SK-N-SH treated with all-trans-retinoic acid at 6 μM for 48 hours (cell line): ENCODE measurements at regions not wholly inside any gene's neighbourhood (a gene's known extent, or its start where the extent isn't known, plus 50 kb on each side); places are given as distances from the start of the nearest gene placed in this dataset.
"Not testable (repeated sequence)": the region's sequence is repeated elsewhere in the genome, so short reads cannot be mapped to it uniquely, and the experiment has no call there.

ENCODE experiments used
- ATAC-seq: fragments of 200-7000 bp; cut with Tn5 transposase; 3 replicates; pipeline ENCODE4 v1.9.1; 2020; ENCODE audit warnings: mild to moderate bottlenecking, moderate library complexity
- BACH2 ChIP-seq: fragments of 250-450 bp; sonication (Bioruptor Pico); IDR thresholded peaks from 2 replicates; pipeline ENCODE4 v1.9.0; 2021; ENCODE audit warnings: mild to moderate bottlenecking, borderline replicate concordance
- ESRRG ChIP-seq: fragments of 250-450 bp; sonication (Bioruptor Pico); IDR thresholded peaks from 2 replicates; pipeline ENCODE4 v1.6.1; 2021; ENCODE audit warnings: mild to moderate bottlenecking
- GLIS3 ChIP-seq: fragments of 250-450 bp; sonication (Bioruptor Pico); IDR thresholded peaks from 2 replicates; pipeline ENCODE4 v1.5.0; 2020; ENCODE audit warnings: mild to moderate bottlenecking, moderate library complexity
- ISL1 ChIP-seq: fragments of 250-450 bp; sonication (Bioruptor Pico); IDR thresholded peaks from 2 replicates; pipeline ENCODE4 v2.1.2; 2022; ENCODE audit warnings: mild to moderate bottlenecking, moderate library complexity
- OSR1 ChIP-seq: fragments of 250-450 bp; sonication (Bioruptor Pico); IDR thresholded peaks from 2 replicates; pipeline ENCODE4 v1.8.0; 2022; ENCODE audit warnings: moderate library complexity, mild to moderate bottlenecking, inconsistent platforms
- PPARA ChIP-seq: fragments of 250-450 bp; sonication (Bioruptor Pico); IDR thresholded peaks from 2 replicates; pipeline ENCODE4 v1.5.0; 2020; ENCODE audit warnings: mild to moderate bottlenecking, borderline replicate concordance
- RARB ChIP-seq: fragments of 250-450 bp; sonication (Bioruptor Pico); IDR thresholded peaks from 2 replicates; pipeline ENCODE4 v1.8.0; 2021; ENCODE audit warnings: mild to moderate bottlenecking, moderate library complexity
- SNAI2 ChIP-seq: fragments of 250-450 bp; sonication (Bioruptor Pico); IDR thresholded peaks from 2 replicates; pipeline ENCODE4 v1.5.0; 2020; ENCODE audit warnings: mild to moderate bottlenecking, moderate library complexity
- TCF4 ChIP-seq: fragments of 250-450 bp; sonication (Bioruptor Pico); IDR thresholded peaks from 2 replicates; pipeline ENCODE4 v1.8.0; 2021; ENCODE audit warnings: mild to moderate bottlenecking, moderate library complexity, borderline replicate concordance
- TOX ChIP-seq: fragments of 250-450 bp; sonication (Bioruptor Pico); IDR thresholded peaks from 2 replicates; pipeline ENCODE4 v1.8.0; 2021; ENCODE audit warnings: mild to moderate bottlenecking, moderate library complexity, borderline replicate concordance
- ZC3H10 ChIP-seq: fragments of 250-450 bp; sonication (Bioruptor Pico); IDR thresholded peaks from 2 replicates; pipeline ENCODE4 v1.5.1; 2021; ENCODE audit warnings: mild to moderate bottlenecking, moderate library complexity
- ZFP3 ChIP-seq: fragments of 250-450 bp; sonication (Bioruptor Pico); IDR thresholded peaks from 2 replicates; pipeline ENCODE4 v1.5.0; 2020; ENCODE audit warnings: mild to moderate bottlenecking, moderate library complexity
- ZNF565 ChIP-seq: fragments of 450-650 bp; formaldehyde crosslinking; conservative IDR thresholded peaks from 2 replicates; pipeline ENCODE4 v1.5.0; 2020; ENCODE audit warnings: low read depth, mild to moderate bottlenecking, moderate library complexity
- ZNF8 ChIP-seq: fragments of 450-650 bp; formaldehyde crosslinking; IDR thresholded peaks from 2 replicates; pipeline ENCODE4 v1.5.0; 2020; ENCODE audit warnings: mild to moderate bottlenecking, moderate library complexity
- TF ChIP-seq, protein P1 (sequence below): fragments of 250-450 bp; sonication (Bioruptor Pico); IDR thresholded peaks from 2 replicates; pipeline ENCODE4 v1.5.0; 2020; ENCODE audit warnings: mild to moderate bottlenecking, moderate library complexity
- TF ChIP-seq, protein P2 (sequence below): fragments of 250-450 bp; sonication (Bioruptor Pico); IDR thresholded peaks from 2 replicates; pipeline ENCODE4 v1.5.1; 2020; ENCODE audit warnings: low read depth, mild to moderate bottlenecking, moderate library complexity
- TF ChIP-seq, protein P3 (sequence below): fragments of 250-450 bp; sonication (Bioruptor Pico); IDR thresholded peaks from 2 replicates; pipeline ENCODE4 v1.8.0; 2021; ENCODE audit warnings: low read depth, mild to moderate bottlenecking, moderate library complexity, borderline replicate concordance
- TF ChIP-seq, protein P4 (sequence below): fragments of 250-450 bp; sonication (Bioruptor Pico); IDR thresholded peaks from 2 replicates; pipeline ENCODE4 v1.8.0; 2020; ENCODE audit warnings: mild to moderate bottlenecking, moderate library complexity, borderline replicate concordance
- TF ChIP-seq, protein P5 (sequence below): fragments of 250-450 bp; sonication (Bioruptor Pico); IDR thresholded peaks from 2 replicates; pipeline ENCODE4 v1.5.1; 2021; ENCODE audit warnings: mild to moderate bottlenecking, moderate library complexity

DNA sequence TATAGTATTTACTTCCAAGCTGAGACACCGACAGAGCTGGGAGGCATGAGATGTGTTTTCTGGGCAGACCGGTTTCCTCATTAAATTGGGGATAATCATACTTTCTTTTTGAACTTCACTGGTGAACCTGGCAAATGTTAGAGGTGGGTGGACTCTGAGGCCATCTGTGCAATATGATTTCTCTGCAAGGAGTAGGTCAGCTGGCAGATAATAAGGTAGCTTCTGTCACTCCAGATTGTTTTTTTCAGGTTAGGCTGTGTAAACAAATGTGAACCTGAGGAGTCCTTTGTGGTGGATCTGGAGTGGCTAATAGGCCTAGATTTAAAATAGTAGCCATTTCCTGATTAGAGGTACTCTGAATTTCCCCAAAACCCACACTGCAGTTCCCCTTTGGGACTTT is 75.4 kb upstream of the S1PR3 start (continued):
- TF ChIP-seq, protein P1, sequence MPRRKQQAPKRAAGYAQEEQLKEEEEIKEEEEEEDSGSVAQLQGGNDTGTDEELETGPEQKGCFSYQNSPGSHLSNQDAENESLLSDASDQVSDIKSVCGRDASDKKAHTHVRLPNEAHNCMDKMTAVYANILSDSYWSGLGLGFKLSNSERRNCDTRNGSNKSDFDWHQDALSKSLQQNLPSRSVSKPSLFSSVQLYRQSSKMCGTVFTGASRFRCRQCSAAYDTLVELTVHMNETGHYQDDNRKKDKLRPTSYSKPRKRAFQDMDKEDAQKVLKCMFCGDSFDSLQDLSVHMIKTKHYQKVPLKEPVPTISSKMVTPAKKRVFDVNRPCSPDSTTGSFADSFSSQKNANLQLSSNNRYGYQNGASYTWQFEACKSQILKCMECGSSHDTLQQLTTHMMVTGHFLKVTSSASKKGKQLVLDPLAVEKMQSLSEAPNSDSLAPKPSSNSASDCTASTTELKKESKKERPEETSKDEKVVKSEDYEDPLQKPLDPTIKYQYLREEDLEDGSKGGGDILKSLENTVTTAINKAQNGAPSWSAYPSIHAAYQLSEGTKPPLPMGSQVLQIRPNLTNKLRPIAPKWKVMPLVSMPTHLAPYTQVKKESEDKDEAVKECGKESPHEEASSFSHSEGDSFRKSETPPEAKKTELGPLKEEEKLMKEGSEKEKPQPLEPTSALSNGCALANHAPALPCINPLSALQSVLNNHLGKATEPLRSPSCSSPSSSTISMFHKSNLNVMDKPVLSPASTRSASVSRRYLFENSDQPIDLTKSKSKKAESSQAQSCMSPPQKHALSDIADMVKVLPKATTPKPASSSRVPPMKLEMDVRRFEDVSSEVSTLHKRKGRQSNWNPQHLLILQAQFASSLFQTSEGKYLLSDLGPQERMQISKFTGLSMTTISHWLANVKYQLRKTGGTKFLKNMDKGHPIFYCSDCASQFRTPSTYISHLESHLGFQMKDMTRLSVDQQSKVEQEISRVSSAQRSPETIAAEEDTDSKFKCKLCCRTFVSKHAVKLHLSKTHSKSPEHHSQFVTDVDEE (CRISPR knock-in tag): no peak
- TF ChIP-seq TCF4 (CRISPR knock-in tag) (no peak), ZNF565 (no peak)
- TF ChIP-seq, protein P2, sequence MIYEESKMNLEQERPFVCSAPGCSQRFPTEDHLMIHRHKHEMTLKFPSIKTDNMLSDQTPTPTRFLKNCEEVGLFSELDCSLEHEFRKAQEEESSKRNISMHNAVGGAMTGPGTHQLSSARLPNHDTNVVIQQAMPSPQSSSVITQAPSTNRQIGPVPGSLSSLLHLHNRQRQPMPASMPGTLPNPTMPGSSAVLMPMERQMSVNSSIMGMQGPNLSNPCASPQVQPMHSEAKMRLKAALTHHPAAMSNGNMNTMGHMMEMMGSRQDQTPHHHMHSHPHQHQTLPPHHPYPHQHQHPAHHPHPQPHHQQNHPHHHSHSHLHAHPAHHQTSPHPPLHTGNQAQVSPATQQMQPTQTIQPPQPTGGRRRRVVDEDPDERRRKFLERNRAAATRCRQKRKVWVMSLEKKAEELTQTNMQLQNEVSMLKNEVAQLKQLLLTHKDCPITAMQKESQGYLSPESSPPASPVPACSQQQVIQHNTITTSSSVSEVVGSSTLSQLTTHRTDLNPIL: no peak
- TF ChIP-seq, protein P3, sequence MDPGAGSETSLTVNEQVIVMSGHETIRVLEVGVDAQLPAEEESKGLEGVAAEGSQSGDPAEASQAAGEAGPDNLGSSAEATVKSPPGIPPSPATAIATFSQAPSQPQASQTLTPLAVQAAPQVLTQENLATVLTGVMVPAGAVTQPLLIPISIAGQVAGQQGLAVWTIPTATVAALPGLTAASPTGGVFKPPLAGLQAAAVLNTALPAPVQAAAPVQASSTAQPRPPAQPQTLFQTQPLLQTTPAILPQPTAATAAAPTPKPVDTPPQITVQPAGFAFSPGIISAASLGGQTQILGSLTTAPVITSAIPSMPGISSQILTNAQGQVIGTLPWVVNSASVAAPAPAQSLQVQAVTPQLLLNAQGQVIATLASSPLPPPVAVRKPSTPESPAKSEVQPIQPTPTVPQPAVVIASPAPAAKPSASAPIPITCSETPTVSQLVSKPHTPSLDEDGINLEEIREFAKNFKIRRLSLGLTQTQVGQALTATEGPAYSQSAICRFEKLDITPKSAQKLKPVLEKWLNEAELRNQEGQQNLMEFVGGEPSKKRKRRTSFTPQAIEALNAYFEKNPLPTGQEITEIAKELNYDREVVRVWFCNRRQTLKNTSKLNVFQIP (CRISPR knock-in tag): no peak

- no peak for TF ChIP-seq ZC3H10 (CRISPR knock-in tag)
- TF ChIP-seq SNAI2: no peak
- TF ChIP-seq, protein P4, sequence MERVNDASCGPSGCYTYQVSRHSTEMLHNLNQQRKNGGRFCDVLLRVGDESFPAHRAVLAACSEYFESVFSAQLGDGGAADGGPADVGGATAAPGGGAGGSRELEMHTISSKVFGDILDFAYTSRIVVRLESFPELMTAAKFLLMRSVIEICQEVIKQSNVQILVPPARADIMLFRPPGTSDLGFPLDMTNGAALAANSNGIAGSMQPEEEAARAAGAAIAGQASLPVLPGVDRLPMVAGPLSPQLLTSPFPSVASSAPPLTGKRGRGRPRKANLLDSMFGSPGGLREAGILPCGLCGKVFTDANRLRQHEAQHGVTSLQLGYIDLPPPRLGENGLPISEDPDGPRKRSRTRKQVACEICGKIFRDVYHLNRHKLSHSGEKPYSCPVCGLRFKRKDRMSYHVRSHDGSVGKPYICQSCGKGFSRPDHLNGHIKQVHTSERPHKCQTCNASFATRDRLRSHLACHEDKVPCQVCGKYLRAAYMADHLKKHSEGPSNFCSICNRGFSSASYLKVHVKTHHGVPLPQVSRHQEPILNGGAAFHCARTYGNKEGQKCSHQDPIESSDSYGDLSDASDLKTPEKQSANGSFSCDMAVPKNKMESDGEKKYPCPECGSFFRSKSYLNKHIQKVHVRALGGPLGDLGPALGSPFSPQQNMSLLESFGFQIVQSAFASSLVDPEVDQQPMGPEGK: no peak
- no peak for TF ChIP-seq BACH2 (CRISPR knock-in tag)
- TF ChIP-seq ZFP3 (CRISPR knock-in tag): no peak
- no peak for ATAC-seq
These were observed 74.4 kb upstream of the S1PR3 start for GRCh38 chr9:88916894-88917293.

DNA sequence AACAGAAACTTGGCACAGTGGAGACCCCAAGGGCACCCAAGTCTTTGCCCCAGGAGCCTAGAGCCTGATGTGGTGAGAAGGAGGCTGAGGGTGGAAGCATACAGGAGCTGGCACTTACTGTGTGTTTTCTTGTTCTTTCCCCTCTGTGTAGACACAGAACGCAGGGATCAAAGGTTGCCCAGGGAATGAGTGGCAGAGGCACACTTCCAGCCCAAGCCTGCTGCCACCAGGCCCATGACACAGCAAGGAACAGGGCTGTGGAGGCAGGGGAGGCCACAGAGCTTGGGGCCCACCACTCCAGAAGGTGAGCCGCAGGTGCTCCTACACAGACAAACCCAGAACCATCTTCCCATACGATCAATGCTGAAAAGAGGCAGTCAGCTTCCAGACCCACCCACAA is 73.9 kb upstream of the S1PR3 start:
- no peak for ATAC-seq
- TF ChIP-seq OSR1 (CRISPR knock-in tag): no peak
- TF ChIP-seq ZFP3 (CRISPR knock-in tag): no peak
- no peak for TF ChIP-seq PPARA (CRISPR knock-in tag)
- TF ChIP-seq ESRRG (CRISPR knock-in tag): no peak
- TF ChIP-seq, protein P3 (CRISPR knock-in tag): no peak
- TF ChIP-seq GLIS3 (CRISPR knock-in tag): no peak
- TF ChIP-seq RARB (CRISPR knock-in tag): no peak
- TF ChIP-seq, all 23 proteins: peak for 0

- not testable (repeated sequence) for ATAC-seq
These were observed 72.7 kb upstream of the S1PR3 start for GRCh38 chr9:88918537-88918936.

DNA sequence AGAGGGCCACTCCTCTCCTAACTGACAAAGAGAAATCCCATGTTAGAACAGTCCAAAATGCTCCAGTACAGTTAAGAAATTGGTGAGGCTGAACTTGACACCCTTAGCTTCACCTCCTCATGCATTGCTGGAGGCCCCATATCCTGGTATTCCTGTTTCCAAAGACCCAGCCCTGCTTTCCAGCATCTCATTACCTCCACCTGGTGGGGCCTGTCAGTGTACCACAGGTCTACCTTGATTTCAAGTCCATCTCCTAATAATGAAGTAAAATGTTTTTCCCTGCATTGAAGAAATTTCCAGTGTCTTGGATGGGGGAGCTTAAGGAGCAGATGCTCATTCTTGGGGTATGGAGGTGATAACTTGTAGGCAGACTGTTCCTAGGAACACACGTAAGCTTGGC is 70.6 kb upstream of the S1PR3 start:
- ATAC-seq: no peak
- TF ChIP-seq TCF4 (CRISPR knock-in tag) (no peak), BACH2 (CRISPR knock-in tag) (no peak), ZNF8 (no peak), ZC3H10 (CRISPR knock-in tag) (no peak), SNAI2 (no peak), PPARA (CRISPR knock-in tag) (no peak), TOX (CRISPR knock-in tag) (no peak), ISL1 (CRISPR knock-in tag) (no peak)
- TF ChIP-seq, protein P5, sequence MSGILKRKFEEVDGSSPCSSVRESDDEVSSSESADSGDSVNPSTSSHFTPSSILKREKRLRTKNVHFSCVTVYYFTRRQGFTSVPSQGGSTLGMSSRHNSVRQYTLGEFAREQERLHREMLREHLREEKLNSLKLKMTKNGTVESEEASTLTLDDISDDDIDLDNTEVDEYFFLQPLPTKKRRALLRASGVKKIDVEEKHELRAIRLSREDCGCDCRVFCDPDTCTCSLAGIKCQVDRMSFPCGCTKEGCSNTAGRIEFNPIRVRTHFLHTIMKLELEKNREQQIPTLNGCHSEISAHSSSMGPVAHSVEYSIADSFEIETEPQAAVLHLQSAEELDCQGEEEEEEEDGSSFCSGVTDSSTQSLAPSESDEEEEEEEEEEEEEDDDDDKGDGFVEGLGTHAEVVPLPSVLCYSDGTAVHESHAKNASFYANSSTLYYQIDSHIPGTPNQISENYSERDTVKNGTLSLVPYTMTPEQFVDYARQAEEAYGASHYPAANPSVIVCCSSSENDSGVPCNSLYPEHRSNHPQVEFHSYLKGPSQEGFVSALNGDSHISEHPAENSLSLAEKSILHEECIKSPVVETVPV: no peak
- TF ChIP-seq, protein P3 (CRISPR knock-in tag): no peak
- TF ChIP-seq, protein P1 (CRISPR knock-in tag): no peak
